Ammon's horn (tissue), 1 donor: ENCODE measurements at regions not wholly inside any gene's neighbourhood (a gene's known extent, or its start where the extent isn't known, plus 50 kb on each side); places are given as distances from the start of the nearest gene placed in this dataset.

Experiments
- DNase-seq: peaks from one replicate; pipeline ENCODE4 v3.0.0-alpha.2; 2016; ENCODE audit warnings: low spot score

DNA sequence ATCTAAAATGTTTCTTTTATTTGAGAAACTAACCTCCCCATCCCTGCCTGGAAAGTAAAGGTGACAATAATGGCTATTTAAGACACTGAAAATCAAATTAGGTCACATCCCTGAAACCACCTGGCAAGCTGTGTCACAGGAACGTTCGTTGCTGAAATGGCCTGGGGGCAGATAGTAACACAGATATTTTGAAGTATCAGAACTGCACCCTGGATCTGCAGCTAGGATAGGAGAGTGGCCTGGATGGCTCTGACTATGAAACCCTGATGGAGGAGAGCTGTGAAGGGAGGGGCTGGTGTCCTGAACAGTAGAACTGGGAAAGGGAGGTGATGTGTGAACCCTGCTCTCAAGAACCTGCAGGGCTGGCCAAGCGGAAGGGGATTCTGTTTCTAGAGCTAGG, 648.3 kb upstream of the CFAP20DC start:
- DNase-seq = no peak

GRCh38 chr3:59696783-59697182, 647.0 kb upstream of the CFAP20DC start:
- no peak for DNase-seq

- DNase-seq = no peak
Observed at GRCh38 chr3:59695860-59696259, 646.0 kb upstream of the CFAP20DC start.

- DNase-seq = no peak
Observed at GRCh38 chr3:59692117-59692516, 642.3 kb upstream of the CFAP20DC start.

DNA sequence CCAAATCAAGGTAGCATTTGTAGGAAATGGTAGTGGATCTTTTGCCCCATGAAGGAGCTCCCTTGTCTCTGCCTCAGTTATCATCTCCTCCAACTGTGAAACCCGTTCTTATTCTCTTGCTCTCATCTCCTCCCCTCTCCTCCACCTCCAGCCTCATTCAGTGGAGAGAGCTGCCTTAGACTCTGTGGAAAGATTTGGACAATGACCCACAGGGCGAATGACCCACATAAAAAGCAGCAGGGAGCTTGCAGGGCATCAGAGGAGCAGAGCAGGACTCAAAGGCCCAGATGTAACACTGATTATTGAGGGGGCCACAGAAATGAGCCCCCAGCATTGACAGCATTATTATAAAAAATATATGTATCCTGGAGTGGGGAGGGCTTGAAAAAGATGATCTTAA, 641.1 kb upstream of the CFAP20DC start:
- no peak for DNase-seq

- DNase-seq = no peak
Observed at GRCh38 chr3:59688636-59689035, 638.8 kb upstream of the CFAP20DC start.

- no peak for DNase-seq
Observed at GRCh38 chr3:59685432-59685831, 635.6 kb upstream of the CFAP20DC start.

GRCh38 chr3:59684766-59685165, 634.9 kb upstream of the CFAP20DC start:
- no peak for DNase-seq

DNA sequence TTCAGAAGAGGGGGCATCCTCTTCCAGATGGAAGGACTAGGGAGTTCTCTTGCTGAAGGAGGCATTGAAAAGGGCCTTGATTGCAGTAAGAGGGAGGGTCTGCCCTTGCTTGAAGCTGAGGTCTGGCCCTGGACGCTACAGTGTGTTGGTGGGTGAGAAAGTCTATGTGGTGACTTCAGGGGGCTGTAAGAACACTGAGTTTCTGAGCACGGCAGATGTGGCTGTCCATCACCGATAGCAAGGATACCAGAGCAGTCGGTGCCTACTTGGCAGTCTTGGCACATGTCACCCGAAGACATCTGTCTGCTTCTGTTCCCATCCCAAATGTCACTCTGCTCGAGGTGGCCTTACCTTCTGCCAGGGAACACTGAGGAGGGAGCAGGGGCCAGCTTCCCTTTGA, 631.1 kb upstream of the CFAP20DC start:
- no peak for DNase-seq

- no peak for DNase-seq
Observed at GRCh38 chr3:59677747-59678702, 628.2 kb upstream of the CFAP20DC start.

GRCh38 chr3:59675495-59675894, 625.7 kb upstream of the CFAP20DC start:
- DNase-seq = no peak

- DNase-seq = no peak
Observed at GRCh38 chr3:59663076-59663850, 613.4 kb upstream of the CFAP20DC start.

GRCh38 chr3:59660852-59661625, 611.2 kb upstream of the CFAP20DC start:
- no peak for DNase-seq

- no peak for DNase-seq
Observed at GRCh38 chr3:59660376-59660775, 610.6 kb upstream of the CFAP20DC start.

GRCh38 chr3:59659755-59660154, 609.9 kb upstream of the CFAP20DC start:
- DNase-seq = no peak

- no peak for DNase-seq
Observed at GRCh38 chr3:59658866-59659265, 609.0 kb upstream of the CFAP20DC start.

DNA sequence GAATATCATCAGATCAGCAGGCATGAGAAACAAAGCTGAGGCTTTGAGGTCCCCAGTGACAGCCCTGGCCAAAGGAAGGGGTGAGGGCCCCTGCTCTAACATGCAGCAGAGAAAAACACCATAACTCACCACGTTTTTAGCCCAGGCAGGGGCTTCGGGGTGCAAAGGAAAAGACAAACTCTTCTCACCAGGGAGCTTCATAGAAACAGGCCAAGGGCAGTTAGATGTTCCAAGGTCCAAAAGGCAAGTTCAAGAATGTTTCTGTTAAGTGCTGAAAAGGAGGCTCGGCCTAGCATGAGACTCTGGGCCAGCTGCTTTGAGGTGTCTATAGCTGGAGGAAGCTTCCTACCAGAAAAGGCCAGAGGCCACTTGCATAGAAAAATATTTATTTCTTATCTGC, 608.4 kb upstream of the CFAP20DC start:
- DNase-seq = no peak

GRCh38 chr3:59655418-59656015, 605.7 kb upstream of the CFAP20DC start:
- no peak for DNase-seq

GRCh38 chr3:59654480-59655417, 604.9 kb upstream of the CFAP20DC start:
- DNase-seq = no peak

GRCh38 chr3:59654123-59654479, 604.3 kb upstream of the CFAP20DC start:
- DNase-seq = peak; percentile 24
